Spleen (tissue), 7 donors: ENCODE measurements at regions not wholly inside any gene's neighbourhood (a gene's known extent, or its start where the extent isn't known, plus 50 kb on each side); places are given as distances from the start of the nearest gene placed in this dataset.

ENCODE experiments used
- CTCF ChIP-seq, 11 experiments: fragments of 200-600 bp in 7 of 11; fragments of 450-650 bp in 4 of 11; sonication (generic) in 4 of 11; IDR thresholded peaks in 8 of 11; conservative IDR thresholded peaks in 3 of 11; 1 replicate in 7 of 11; 2 replicates in 4 of 11; pipeline versions ENCODE4 v1.4.0 to v1.8.0; 2016 to 2021; ENCODE audit warnings: antibody characterized with exemption in 11 of 11, inconsistent platforms in 4 of 11, mild to moderate bottlenecking in 1 of 11
- POLR2A ChIP-seq, 3 donors: fragments of 450-650 bp; IDR thresholded peaks; one replicate each; pipeline ENCODE4 v1.5.1; 2017; ENCODE audit warnings: antibody characterized with exemption in 3 of 3, mild to moderate bottlenecking in 1 of 3
- POLR2AphosphoS5 ChIP-seq, 3 donors: sonication (generic); formaldehyde crosslinking; IDR thresholded peaks; one replicate each; pipeline ENCODE4 v1.5.1; 2017; ENCODE audit warnings: antibody characterized with exemption in 3 of 3
- donor health status: DM: no; HTN: no; CAD: no; lungs with moderate emphysema.
- donor health status: DM: no; HTN: no; CAD: no.
- donor health status: DM: no; HTN: no; CAD: no.

GRCh38 chr14:51328772-51329353, 88.8 kb downstream of the TMX1 start:
- TF ChIP-seq CTCF (IDR thresholded peaks at IDR 0.05 in 8 of 11, conservative IDR thresholded peaks at IDR 0.05 in 3 of 11), result no peak
- no peak for TF ChIP-seq POLR2A (IDR thresholded peaks at IDR 0.05)
- no peak for TF ChIP-seq POLR2AphosphoS5 (IDR thresholded peaks at IDR 0.05)
